Spinal cord (tissue), 9 donors: ENCODE measurements at regions not wholly inside any gene's neighbourhood (a gene's known extent, or its start where the extent isn't known, plus 50 kb on each side); places are given as distances from the start of the nearest gene placed in this dataset.
"Not testable (repeated sequence)": the region's sequence is repeated elsewhere in the genome, so short reads cannot be mapped to it uniquely, and the experiment has no call there.

Source experiments
- DNase-seq, 6 donors: peaks; one replicate each; pipeline versions ENCODE4 v3.0.0 to v3.0.0-alpha.2; 2013 to 2015; ENCODE audit warnings: low spot score in 6 of 6, low read depth in 4 of 6
- H3K27ac ChIP-seq: one replicate; pipeline ENCODE4 v1.5.1; 2013; ENCODE audit warnings: low read depth, low read length, control low read depth
- H3K27me3 ChIP-seq: one replicate; pipeline ENCODE4 v1.6.1; 2013; ENCODE audit warnings: low read length; ENCODE audit not compliant: control insufficient read depth, insufficient read depth
- H3K36me3 ChIP-seq: one replicate; pipeline ENCODE4 v1.6.1; 2013; ENCODE audit warnings: low read length; ENCODE audit not compliant: control insufficient read depth, insufficient read depth
- H3K4me1 ChIP-seq: one replicate; pipeline ENCODE4 v1.6.1; 2013; ENCODE audit warnings: low read length; ENCODE audit not compliant: control insufficient read depth, insufficient read depth
- H3K4me3 ChIP-seq: one replicate; pipeline ENCODE4 v1.5.1; 2013; ENCODE audit warnings: low read depth, low read length, control low read depth
- H3K9me3 ChIP-seq: one replicate; pipeline ENCODE4 v1.6.1; 2013; ENCODE audit warnings: low read length; ENCODE audit not compliant: control insufficient read depth, insufficient read depth
- WGBS: methylation state at CpG from one replicate; pipeline ENCODE4 v1.1.5; 2013; ENCODE audit warnings: missing lambda C conversion rate; ENCODE audit not compliant: insufficient coverage; 5-methylcytosine and 5-hydroxymethylcytosine counted together
- donor health status: healthy.

GRCh38 chr14:105682956-105683570, 156.7 kb downstream of the TMEM121 start:
- Histone ChIP-seq H3K4me3 (no peak overlapping the region), H3K4me1 (no peaks in the 10 kb centered on the region), H3K9me3 (no peaks in the 10 kb centered on the region), H3K27ac (no peak overlapping the region), H3K27me3 (no peaks in the 10 kb centered on the region), H3K36me3 (no peaks in the 10 kb centered on the region)
- WGBS: 94% methylated on average over 4 of the region's 5 CpGs
- DNase-seq: no peak

DNA sequence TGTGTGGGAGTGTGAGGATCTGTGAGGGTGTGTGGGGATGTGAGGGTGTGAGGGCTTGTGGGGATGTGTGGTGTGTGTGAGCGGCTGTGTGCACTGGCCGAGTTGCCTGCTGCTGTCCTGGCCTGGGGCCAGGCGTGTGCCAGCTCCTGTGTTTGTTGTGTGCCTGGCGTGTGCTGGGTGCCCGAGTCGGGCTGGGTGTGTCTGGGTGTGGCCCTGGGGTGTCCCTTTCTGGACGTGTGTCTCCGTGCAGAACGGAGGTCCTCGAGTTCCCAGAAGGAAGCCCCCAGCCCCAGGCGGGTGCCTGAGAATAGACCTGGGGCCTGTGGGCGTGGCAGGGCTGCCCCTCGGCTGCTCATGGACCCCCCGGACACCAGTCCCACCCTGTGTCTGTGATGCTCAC, 157.7 kb downstream of the TMEM121 start:
- H3K27ac ChIP-seq, H3K4me1 ChIP-seq, H3K9me3 ChIP-seq, DNase-seq, H3K27me3 ChIP-seq, H3K4me3 ChIP-seq, H3K36me3 ChIP-seq: not testable (repeated sequence)
- no CpG with 5 or more reads among the region's 14 CpGs for WGBS

GRCh38 chr14:105684597-105684996, 158.2 kb downstream of the TMEM121 start:
- not testable (repeated sequence) for H3K36me3 ChIP-seq, H3K9me3 ChIP-seq, DNase-seq, H3K4me1 ChIP-seq, H3K27ac ChIP-seq, H3K4me3 ChIP-seq, H3K27me3 ChIP-seq
- 100% methylated on average over 4 of the region's 8 CpGs for WGBS

DNA sequence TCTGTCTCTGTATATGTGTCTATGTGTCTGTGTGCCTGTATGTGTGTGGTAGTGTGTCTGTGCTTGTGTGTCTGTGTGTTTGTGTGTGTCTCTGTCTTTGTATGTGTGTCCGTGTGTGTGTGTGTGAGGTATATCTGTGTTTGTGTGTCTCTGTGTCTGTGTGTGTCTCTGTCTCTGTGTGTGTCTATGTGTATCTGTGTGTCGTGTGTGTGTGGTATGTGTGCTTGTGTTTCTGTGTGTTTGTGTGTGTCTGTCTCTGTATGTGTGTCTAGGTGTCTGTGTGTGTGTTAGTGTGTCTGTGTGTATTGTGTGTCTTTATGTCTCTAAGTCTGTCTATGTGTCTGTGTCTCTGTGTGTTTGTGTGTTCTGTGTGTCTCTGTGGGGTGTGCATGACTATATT, 158.6 kb downstream of the TMEM121 start:
- H3K27me3 ChIP-seq: no peaks in the 10 kb centered on the region
- WGBS: 82% methylated on average over 2 of the region's 2 CpGs
- H3K36me3 ChIP-seq: no peaks in the 10 kb centered on the region
- no peak overlapping the region for H3K4me3 ChIP-seq
- H3K27ac ChIP-seq: no peak overlapping the region
- H3K9me3 ChIP-seq: no peaks in the 10 kb centered on the region
- H3K4me1 ChIP-seq: no peaks in the 10 kb centered on the region
- DNase-seq: no peak

DNA sequence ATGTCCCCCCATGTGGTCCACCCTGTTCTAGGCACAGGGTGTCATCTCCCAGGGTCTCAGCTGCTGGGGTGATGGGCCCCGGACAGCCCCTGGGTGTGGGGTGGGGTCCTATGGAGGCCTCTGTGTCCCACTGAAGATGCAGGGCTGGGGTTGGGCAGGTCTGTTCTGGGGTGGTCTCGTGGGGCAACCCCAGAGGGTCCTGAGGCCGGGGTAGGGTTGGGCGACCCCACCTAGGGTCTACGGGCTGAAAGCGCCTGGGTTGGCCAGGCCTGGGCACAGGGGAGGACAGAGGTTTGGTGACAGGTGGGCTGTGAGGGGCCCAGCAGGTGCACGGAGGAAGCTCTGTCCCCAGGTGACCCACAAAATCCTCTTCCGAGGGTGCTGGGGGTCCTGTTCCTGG, 159.2 kb downstream of the TMEM121 start:
- no CpG with 5 or more reads among the region's 8 CpGs for WGBS
- not testable (repeated sequence) for H3K36me3 ChIP-seq

DNA sequence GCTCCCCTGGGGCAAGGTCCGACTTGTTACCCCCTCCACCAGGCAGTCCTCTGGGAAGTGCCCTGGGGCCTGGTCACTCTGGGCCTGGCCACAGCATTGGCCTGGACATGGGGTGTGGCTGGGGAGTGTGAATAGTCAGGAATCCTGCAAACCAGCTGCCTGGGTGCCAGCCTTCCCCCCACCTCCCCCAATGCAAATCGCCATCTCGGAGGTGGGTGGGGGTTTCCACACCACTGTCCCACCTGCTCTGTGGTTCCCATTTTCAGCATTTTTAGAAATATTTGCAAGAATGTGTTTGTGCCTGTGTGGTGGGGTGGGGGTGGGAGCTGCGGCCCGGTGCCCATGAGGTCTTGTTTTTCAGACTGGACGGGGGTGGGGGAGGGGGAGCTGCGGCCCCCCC, 159.7 kb downstream of the TMEM121 start:
- not testable (repeated sequence) for H3K4me1 ChIP-seq, H3K4me3 ChIP-seq, H3K9me3 ChIP-seq, H3K36me3 ChIP-seq, H3K27me3 ChIP-seq, H3K27ac ChIP-seq, DNase-seq
- no CpG with 5 or more reads among the region's 7 CpGs for WGBS

More for the DNA sequence above, 159.2 kb downstream of the TMEM121 start:
- H3K9me3 ChIP-seq, DNase-seq, H3K27me3 ChIP-seq, H3K4me3 ChIP-seq, H3K27ac ChIP-seq, H3K4me1 ChIP-seq: not testable (repeated sequence)

GRCh38 chr14:105686462-105687170, 160.2 kb downstream of the TMEM121 start:
- DNase-seq, H3K27ac ChIP-seq, H3K27me3 ChIP-seq, H3K4me1 ChIP-seq, H3K4me3 ChIP-seq, H3K36me3 ChIP-seq, H3K9me3 ChIP-seq: not testable (repeated sequence)
- 85% methylated on average over 6 of the region's 34 CpGs for WGBS

GRCh38 chr14:105687171-105688022, 161.0 kb downstream of the TMEM121 start:
- WGBS: 84% methylated on average over 14 of the region's 23 CpGs
- not testable (repeated sequence) for H3K36me3 ChIP-seq, H3K4me1 ChIP-seq, H3K9me3 ChIP-seq, H3K27ac ChIP-seq, H3K27me3 ChIP-seq, H3K4me3 ChIP-seq, DNase-seq

DNA sequence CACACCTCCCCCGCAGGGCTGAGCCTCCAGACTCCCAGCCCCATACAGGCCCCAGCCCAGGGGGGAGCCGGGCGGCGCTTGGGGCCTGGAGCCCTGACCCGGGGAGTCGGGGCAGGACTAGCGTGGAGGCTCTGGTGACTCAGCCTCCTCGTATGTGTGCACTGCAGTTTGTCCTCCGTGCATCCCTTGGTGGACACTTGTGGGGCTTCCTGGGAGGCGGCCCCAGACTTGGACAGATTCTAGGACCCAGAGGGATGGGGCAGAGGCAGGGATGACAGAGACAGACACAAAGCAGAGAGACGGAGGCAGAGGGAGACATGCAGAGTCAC, 161.6 kb downstream of the TMEM121 start:
- H3K4me1 ChIP-seq, H3K36me3 ChIP-seq, H3K27ac ChIP-seq, H3K9me3 ChIP-seq, H3K27me3 ChIP-seq, H3K4me3 ChIP-seq, DNase-seq: not testable (repeated sequence)
- 82% methylated on average over 8 of the region's 11 CpGs for WGBS
